HFFc6 (cell line): ENCODE measurements at regions not wholly inside any gene's neighbourhood (a gene's known extent, or its start where the extent isn't known, plus 50 kb on each side); places are given as distances from the start of the nearest gene placed in this dataset.

Source experiments
- DNase-seq: peaks from one replicate; pipeline ENCODE4 v3.0.0-alpha.2; 2018
- H3K27ac Mint-ChIP-seq: 2 replicates; pipeline ENCODE4 v1.8.0; 2020; ENCODE audit warnings: mild to moderate bottlenecking, mixed read lengths
- H3K27me3 Mint-ChIP-seq: 2 replicates; pipeline ENCODE4 v1.8.0; 2021; ENCODE audit warnings: mild to moderate bottlenecking, moderate library complexity, mixed read lengths; ENCODE audit not compliant: insufficient read depth
- H3K36me3 Mint-ChIP-seq: 2 replicates; pipeline ENCODE4 v1.8.0; 2021; ENCODE audit warnings: low read depth, mixed read lengths
- H3K4me1 Mint-ChIP-seq: 2 replicates; pipeline ENCODE4 v1.8.0; 2020; ENCODE audit warnings: low read depth, mixed read lengths
- H3K4me3 Mint-ChIP-seq: 2 replicates; pipeline ENCODE4 v1.8.0; 2020; ENCODE audit warnings: mild to moderate bottlenecking, moderate library complexity, mixed read lengths
- H3K9me3 Mint-ChIP-seq: 2 replicates; pipeline ENCODE4 v1.8.0; 2020; ENCODE audit warnings: mild to moderate bottlenecking, mixed read lengths
- TF ChIP-seq, protein P1 (sequence below): fragments of 200-600 bp; sonication (generic); IDR thresholded peaks from 2 replicates; pipeline ENCODE4 v1.5.0; 2021; ENCODE audit warnings: antibody characterized with exemption, mild to moderate bottlenecking

DNA sequence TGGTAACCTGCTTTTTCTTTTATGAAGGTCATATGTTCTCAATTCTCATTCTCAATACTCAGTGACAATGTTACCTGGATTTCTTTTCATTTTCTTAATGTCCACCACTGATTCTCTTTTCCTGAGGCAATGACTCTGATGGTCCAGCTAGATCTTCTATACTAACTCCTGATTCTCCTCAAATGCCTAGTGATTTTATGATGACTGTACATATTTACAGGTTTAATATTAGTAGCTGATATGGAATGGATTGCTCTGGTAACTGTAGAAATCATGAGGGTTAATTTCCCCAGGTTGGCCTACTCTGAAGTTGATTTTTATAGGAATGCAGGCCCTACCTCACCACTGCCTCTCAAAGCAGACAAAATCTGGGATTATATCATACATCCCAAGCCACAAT lies 308.6 kb upstream of the CNR1 start:
- TF ChIP-seq, protein P1, sequence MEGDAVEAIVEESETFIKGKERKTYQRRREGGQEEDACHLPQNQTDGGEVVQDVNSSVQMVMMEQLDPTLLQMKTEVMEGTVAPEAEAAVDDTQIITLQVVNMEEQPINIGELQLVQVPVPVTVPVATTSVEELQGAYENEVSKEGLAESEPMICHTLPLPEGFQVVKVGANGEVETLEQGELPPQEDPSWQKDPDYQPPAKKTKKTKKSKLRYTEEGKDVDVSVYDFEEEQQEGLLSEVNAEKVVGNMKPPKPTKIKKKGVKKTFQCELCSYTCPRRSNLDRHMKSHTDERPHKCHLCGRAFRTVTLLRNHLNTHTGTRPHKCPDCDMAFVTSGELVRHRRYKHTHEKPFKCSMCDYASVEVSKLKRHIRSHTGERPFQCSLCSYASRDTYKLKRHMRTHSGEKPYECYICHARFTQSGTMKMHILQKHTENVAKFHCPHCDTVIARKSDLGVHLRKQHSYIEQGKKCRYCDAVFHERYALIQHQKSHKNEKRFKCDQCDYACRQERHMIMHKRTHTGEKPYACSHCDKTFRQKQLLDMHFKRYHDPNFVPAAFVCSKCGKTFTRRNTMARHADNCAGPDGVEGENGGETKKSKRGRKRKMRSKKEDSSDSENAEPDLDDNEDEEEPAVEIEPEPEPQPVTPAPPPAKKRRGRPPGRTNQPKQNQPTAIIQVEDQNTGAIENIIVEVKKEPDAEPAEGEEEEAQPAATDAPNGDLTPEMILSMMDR, result no peak
- Mint-ChIP-seq H3K4me1 (no peaks in the 10 kb centered on the region), H3K9me3 (peaks cover 20% of the 10 kb centered on the region), H3K27me3 (peaks cover 2% of the 10 kb centered on the region), H3K36me3 (peaks cover 4% of the 10 kb centered on the region; the same call in 1 of the 2 replicates), H3K4me3 (no peak overlapping the region), H3K27ac (no peak overlapping the region)
- no peak for DNase-seq

DNA sequence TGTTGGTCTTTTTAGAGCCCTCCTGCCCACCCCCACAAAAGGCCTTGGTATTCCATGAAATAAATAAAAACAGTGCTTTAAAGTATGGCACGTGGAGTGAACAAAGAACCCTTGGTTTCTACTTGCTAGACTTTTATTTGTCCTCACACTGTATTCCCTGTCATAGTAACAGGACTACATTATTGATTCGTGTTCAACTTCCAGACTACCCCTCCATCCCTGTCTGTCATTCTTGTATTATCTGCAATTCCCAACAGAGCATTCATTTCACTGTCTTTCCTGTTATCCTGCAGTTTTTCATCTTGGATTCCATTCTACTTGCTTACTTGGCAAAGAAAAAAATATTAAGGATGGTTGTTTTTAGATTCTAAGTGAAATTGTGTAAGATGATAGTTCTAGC lies 307.4 kb upstream of the CNR1 start:
- no peak for DNase-seq
- Mint-ChIP-seq H3K36me3 (peaks cover 4% of the 10 kb centered on the region; the same call in 1 of the 2 replicates), H3K27ac (no peak overlapping the region), H3K9me3 (peaks cover 21% of the 10 kb centered on the region), H3K4me3 (no peak overlapping the region), H3K4me1 (no peaks in the 10 kb centered on the region), H3K27me3 (peaks cover 2% of the 10 kb centered on the region)
- TF ChIP-seq, protein P1, result no peak

DNA sequence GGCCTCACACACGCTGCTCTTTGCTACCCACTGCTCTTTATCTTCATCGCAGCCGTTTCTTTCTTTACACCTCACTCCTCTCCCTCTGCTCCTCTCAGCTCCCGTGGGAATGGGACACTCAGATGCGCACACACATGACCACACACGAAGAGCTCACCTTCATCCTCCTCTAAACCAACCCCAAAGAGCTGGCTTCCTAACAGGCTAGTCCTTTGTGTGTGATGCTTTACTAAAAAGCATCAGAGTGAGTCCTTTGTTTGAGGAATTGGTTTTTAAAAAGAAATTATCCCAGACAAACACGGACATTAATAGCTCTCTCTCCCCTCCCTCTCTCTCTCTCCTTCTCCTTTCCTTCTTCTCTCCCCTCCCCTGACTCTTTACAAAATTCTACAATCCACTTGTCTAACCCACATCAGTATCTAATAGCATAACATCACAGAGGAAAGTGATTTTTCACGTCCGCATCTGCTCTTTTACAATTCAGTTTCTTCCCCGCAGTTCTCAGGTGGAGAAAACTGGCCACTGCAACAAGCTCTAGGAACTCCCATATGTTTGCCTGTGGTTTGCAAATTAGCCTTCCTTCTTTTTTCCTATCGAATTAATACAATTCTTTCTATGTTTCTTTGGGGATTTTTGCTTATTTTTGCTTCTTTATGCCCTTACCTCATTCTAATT lies 306.8 kb upstream of the CNR1 start:
- H3K36me3 Mint-ChIP-seq, result peaks cover 4% of the 10 kb centered on the region; the same call in 1 of the 2 replicates
- no peak for DNase-seq
- peaks cover 20% of the 10 kb centered on the region for H3K9me3 Mint-ChIP-seq
- TF ChIP-seq, protein P1, result no peak
- H3K4me1 Mint-ChIP-seq, result no peaks in the 10 kb centered on the region
- H3K27me3 Mint-ChIP-seq, result peaks cover 4% of the 10 kb centered on the region
- H3K4me3 Mint-ChIP-seq, result no peak overlapping the region
- H3K27ac Mint-ChIP-seq, result no peak overlapping the region

DNA sequence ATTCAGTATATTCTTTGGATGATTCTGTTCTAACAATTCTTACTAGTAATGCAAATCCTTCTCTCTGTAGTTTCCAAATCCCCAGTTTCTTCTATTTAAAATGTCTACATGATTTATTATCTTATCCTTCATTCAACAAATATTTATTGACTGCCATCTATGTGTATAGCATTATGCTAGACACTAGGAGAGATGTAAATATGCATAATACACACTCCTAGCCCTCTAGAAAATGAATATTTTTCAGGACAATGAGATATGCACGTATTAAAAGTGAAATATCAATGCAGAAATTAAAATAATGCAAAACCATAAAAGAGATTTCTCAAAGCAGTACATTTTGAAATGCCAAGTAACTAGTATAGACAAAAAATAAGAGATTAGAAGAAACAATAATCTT lies 293.5 kb upstream of the CNR1 start:
- Mint-ChIP-seq H3K36me3 (no peaks in the 10 kb centered on the region), H3K4me1 (no peaks in the 10 kb centered on the region), H3K27ac (no peak overlapping the region), H3K9me3 (0 out of 2 replicates have a peak, but pooled peaks cover 9% of the 10 kb centered on the region), H3K27me3 (no peaks in the 10 kb centered on the region), H3K4me3 (no peak overlapping the region)
- DNase-seq, result no peak
- TF ChIP-seq, protein P1, result no peak

DNA sequence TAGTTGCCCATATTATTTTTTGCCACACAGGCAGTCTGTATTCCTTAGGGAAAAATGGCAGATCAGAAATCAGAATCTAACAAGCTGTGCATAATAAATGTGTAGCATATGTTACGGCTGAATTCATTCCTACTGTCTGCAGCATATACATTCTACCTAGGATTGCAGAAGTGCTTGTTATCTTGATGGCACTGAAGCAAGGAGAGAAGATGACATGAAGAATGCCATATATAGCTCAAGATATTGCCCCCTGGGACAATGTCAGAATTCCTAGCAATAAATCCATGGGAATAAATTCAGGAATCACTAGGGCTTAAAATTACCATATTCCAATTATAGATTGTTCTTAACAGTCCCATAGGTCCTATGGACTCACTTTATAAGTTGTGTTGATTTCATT lies 293.0 kb upstream of the CNR1 start:
- peaks cover 9% of the 10 kb centered on the region; the same call in 1 of the 2 replicates for H3K9me3 Mint-ChIP-seq
- DNase-seq, result no peak
- no peaks in the 10 kb centered on the region for H3K27me3 Mint-ChIP-seq
- H3K4me1 Mint-ChIP-seq, result no peaks in the 10 kb centered on the region
- H3K36me3 Mint-ChIP-seq, result no peaks in the 10 kb centered on the region
- TF ChIP-seq, protein P1, result no peak
- no peak overlapping the region for H3K27ac Mint-ChIP-seq
- H3K4me3 Mint-ChIP-seq, result no peak overlapping the region
